HL-60 (cell line): ENCODE measurements at regions not wholly inside any gene's neighbourhood (a gene's known extent, or its start where the extent isn't known, plus 50 kb on each side); places are given as distances from the start of the nearest gene placed in this dataset.
"Not testable (repeated sequence)": the region's sequence is repeated elsewhere in the genome, so short reads cannot be mapped to it uniquely, and the experiment has no call there.

Experiments
- DNase-seq, 2 experiments: peaks; one replicate each; pipeline ENCODE4 v3.0.0-alpha.2; 2010 to 2020; ENCODE audit warnings: low read depth in 1 of 2, low spot score in 1 of 2
- H3K27ac ChIP-seq: fragments of 250-450 bp; sonication (Bioruptor Pico); replicated peaks from 2 replicates; pipeline ENCODE4 v1.5.1; 2020; ENCODE audit warnings: mild to moderate bottlenecking, moderate library complexity
- H3K27me3 ChIP-seq: fragments of 250-450 bp; sonication (Bioruptor Pico); 2 replicates; pipeline ENCODE4 v1.5.1; 2021; ENCODE audit warnings: mild to moderate bottlenecking, moderate library complexity; ENCODE audit not compliant: insufficient read depth, poor library complexity, severe bottlenecking
- H3K4me3 ChIP-seq: replicated peaks from 2 replicates; pipeline ENCODE4 v1.5.1; 2011; ENCODE audit warnings: mild to moderate bottlenecking, control low read depth, low read length; ENCODE audit not compliant: insufficient read depth
- CTCF ChIP-seq: IDR thresholded peaks from one replicate; pipeline ENCODE4 v1.5.1; 2011; ENCODE audit warnings: low read length, control low read depth, inconsistent platforms; ENCODE audit not compliant: insufficient read depth
- GABPA ChIP-seq: IDR thresholded peaks from 2 replicates; pipeline ENCODE4 v1.6.1; 2012; ENCODE audit warnings: low read depth
- POLR2AphosphoS5 ChIP-seq: IDR thresholded peaks from 2 replicates; pipeline ENCODE4 v1.6.1; 2012; ENCODE audit warnings: low read depth
- REST ChIP-seq: IDR thresholded peaks from 2 replicates; pipeline ENCODE4 v1.6.1; 2012; ENCODE audit warnings: low read depth; ENCODE audit not compliant: insufficient replicate concordance
- SPI1 ChIP-seq: IDR thresholded peaks from 2 replicates; pipeline ENCODE4 v1.6.1; 2012; ENCODE audit warnings: low read depth, mild to moderate bottlenecking, borderline replicate concordance

GRCh38 chr5:126280846-126281245, 142.4 kb upstream of the GRAMD2B start:
- no peak for DNase-seq
- Histone ChIP-seq H3K4me3 (no peak overlapping the region), H3K27me3 (no peaks in the 10 kb centered on the region), H3K27ac (no peak overlapping the region)
- TF ChIP-seq REST (no peak), SPI1 (no peak), POLR2AphosphoS5 (no peak), GABPA (no peak), CTCF (no peak)

GRCh38 chr5:126284977-126285696, 138.1 kb upstream of the GRAMD2B start:
- DNase-seq: no peak

GRCh38 chr5:126296121-126296520, 127.1 kb upstream of the GRAMD2B start:
- H3K27me3 ChIP-seq, H3K4me3 ChIP-seq, DNase-seq, H3K27ac ChIP-seq: not testable (repeated sequence)

More at GRCh38 chr5:126284977-126285696, 138.1 kb upstream of the GRAMD2B start:
- Histone ChIP-seq H3K27me3 (no peaks in the 10 kb centered on the region), H3K27ac (no peak overlapping the region), H3K4me3 (no peak overlapping the region)
- TF ChIP-seq POLR2AphosphoS5 (no peak), REST (no peak), CTCF (no peak), GABPA (no peak), SPI1 (no peak)

GRCh38 chr5:126300293-126300692, 122.9 kb upstream of the GRAMD2B start:
- no peak for DNase-seq
- TF ChIP-seq POLR2AphosphoS5 (no peak), GABPA (no peak), REST (no peak), CTCF (no peak), SPI1 (no peak)
- Histone ChIP-seq H3K4me3 (no peak overlapping the region), H3K27ac (no peak overlapping the region), H3K27me3 (no peaks in the 10 kb centered on the region)
